GM18873 (cell line): ENCODE measurements at regions not wholly inside any gene's neighbourhood (a gene's known extent, or its start where the extent isn't known, plus 50 kb on each side); places are given as distances from the start of the nearest gene placed in this dataset.

Experiments used
- ATAC-seq: cut with Tn5 transposase; IDR thresholded peaks from one replicate; pipeline ENCODE4 v1.9.1; 2021; ENCODE audit warnings: mild to moderate bottlenecking, moderate library complexity, moderate number of reproducible peaks; ENCODE audit not compliant: unreplicated experiment, low FRiP score

DNA sequence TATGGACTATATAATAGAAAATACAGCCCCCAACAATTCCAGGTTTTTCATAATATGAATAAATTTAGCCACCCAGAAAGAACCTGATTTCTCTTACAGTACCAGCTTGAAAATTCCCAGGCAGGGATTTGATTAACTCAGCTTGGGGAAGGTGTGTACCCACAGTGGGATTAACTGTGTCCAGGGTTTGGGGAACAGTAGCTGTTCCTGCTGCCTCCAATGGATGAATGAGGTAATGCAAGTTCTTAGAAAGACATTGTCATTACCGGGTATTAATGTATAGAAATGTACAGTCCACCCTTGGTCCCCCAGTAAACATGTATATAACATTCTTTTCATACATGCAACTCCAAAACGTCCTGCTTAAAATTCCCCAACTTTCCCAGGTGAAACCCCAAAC lies 115.6 kb downstream of the LRIG3 start:
- no peak for ATAC-seq

DNA sequence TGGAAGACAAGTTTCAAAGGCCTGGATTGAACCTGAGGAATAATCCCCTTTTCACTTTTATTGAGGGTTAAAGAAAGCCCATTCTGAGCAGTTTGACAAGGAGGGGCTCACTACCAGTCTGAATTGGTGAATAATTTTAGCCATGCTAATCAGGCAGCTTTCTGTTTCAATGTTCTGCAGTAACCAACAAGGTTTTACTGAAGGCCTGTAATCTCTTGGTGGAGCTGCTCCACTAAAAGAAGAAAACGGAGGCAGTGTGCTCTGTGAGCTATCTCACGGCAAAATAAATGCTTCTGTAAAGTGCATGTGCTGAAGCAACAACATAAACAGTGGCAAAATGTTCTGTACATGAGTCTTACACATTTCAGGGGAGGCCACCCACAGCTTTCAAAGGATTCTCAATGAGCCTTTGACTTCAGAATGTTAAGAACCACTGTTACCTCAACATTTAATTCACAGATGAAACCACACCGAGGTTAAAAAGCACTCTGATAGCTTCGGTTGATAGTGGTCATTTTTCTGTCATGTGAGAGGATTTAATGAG lies 111.2 kb downstream of the LRIG3 start:
- ATAC-seq, result no peak

DNA sequence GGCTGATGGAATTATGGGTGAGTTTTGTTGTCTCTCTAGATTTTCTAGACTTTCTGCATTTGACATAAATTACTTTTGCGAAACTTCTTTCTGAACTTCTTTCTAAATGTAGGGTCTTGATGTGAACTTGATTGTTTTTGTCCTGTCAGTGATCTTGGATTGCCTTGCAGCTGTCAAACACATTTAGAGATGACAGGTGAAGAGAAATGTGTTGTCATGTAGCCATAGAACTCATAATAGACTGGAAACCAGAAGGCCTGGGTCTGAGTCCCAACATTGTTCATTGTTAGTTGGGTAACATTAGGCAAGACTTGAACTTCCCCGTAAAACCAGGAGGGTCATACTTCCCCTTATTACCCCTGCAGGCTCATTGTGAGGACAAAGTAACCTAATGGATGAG lies 109.0 kb downstream of the LRIG3 start:
- no peak for ATAC-seq

DNA sequence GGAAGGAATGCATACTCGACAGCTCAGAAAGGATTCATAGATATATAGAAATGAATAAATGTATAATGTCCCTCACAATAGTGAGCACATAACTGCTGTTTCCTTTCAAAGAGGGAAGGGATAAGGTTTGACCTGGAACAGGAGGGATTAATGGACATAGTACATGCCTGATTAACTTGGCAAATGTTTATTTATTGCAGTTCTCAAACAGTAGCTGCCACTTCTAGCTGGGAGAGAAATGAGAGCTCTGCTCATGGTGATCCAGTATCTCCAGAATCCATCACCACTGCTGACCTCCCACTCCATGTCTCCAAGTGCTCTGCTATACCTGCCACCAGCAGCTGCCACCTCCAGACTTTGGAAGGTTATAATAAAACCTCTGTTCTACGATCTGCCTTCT lies 108.1 kb downstream of the LRIG3 start:
- no peak for ATAC-seq

DNA sequence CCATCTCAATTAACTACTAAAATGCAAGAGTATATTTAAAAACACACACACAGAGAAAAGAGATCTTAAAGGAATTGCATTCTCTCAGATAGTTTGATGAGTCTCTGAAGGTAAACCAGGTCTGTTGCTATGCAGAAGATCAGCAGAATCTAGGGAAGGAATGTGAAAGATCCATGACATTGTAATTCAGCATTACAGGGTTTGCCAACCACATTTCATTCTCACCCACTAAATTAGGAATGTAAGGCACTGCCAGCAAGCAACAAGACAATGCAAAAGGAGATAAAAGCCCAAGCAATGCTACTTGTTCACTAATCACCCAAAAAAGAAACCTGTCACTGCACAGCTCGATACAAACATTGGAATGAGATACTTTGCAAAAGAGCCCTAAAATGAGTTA lies 106.3 kb downstream of the LRIG3 start:
- ATAC-seq, result no peak

DNA sequence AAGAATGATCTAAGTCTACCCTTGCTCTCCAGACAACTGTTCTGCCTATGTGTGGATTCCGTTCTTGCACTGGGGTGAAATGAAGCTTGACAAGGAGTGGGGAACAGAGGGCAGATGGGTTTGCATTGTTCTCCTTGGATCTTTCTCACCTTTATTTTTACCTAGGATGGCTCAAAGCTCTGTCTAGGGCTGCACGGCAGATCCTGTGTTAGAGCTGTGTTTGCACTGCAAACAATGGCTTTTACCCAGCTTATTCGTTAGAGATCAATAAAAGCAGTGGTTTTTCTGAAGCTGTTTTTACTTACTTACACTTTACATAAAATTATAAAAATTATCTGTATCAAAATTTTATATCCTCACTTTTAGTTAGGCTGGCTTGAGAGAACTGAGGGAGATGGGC lies 105.1 kb downstream of the LRIG3 start:
- ATAC-seq, result no peak

DNA sequence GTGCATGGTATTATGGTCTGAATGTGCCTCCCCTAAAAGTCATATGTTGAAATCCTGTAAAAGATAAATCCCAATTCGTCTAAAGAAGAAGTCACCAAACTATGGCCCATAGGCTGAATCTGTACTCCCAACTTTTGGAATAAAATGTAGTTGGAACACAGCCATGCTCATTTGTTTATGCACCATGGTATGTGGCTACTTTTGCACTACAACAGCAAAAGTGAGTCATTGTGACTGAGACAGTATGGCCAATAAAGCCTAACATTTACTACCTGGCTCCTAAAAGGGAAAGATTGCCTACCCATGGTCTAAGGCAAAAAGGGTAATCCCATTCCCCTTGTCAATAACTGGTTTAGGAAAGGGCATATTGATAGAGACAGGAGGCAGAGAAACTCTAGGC lies 101.8 kb downstream of the LRIG3 start:
- ATAC-seq, result no peak

DNA sequence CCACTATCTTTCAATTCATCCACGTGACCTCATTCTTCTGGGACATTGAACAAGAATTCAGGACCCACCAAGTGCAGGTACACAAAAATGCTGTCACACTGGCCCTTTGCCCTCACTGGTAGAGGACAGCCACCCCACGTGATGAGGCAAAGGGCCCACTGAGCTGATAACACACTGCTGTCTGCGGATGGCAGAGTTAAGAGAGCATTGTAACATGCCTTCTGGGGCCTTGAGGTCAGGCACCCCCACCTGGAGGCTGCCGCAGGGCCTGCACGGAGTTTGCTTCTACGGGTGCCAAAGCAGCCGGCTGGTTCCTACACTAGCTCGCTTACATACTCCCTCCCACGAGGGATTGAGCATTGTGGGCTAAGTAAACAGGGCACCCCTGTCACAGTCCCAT lies 101.0 kb downstream of the LRIG3 start:
- ATAC-seq, result no peak

DNA sequence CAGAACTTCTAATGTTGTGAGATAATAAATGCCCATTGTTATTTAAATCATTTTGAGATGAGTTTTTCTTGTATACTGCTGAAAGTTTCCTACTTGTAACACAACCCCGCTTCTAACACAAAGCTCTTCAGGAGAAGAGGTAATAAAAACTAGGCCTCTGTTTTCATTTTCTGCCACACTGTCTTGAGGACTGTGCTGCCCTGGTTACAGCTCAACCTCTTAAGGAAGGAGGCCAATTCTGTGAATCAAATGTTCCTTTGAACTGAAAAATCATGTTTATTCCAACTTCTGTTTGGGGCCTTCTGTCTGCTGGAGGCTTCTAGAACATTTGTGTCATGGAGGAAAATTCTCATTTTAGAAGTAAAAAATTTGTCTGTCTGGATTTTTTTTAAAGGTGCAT lies 100.3 kb downstream of the LRIG3 start:
- no peak for ATAC-seq
